CD14-positive monocyte (primary cell): ENCODE measurements at regions not wholly inside any gene's neighbourhood (a gene's known extent, or its start where the extent isn't known, plus 50 kb on each side); places are given as distances from the start of the nearest gene placed in this dataset.

ENCODE experiments used
- DNase-seq, 3 donors: peaks; one replicate each; pipeline ENCODE4 v3.0.0-alpha.2; 2011 to 2022
- H2AFZ ChIP-seq: 2 replicates; pipeline ENCODE4 v1.6.0; 2012; ENCODE audit warnings: mild to moderate bottlenecking, low read depth, low read length, inconsistent platforms; ENCODE audit not compliant: insufficient read depth, poor library complexity, severe bottlenecking
- H3K27ac ChIP-seq, 2 donors: 1 replicate in 1 of 2; 2 replicates in 1 of 2; pipeline ENCODE4 v1.5.1; 2012 to 2013; ENCODE audit warnings: low read length in 2 of 2, control low read depth in 1 of 2, inconsistent platforms in 1 of 2, low read depth in 1 of 2, mild to moderate bottlenecking in 1 of 2
- H3K27me3 ChIP-seq, 2 donors: one replicate each; pipeline versions ENCODE4 v1.6.0 to v1.6.1; 2011 to 2013; ENCODE audit warnings: low read length in 2 of 2; ENCODE audit not compliant: control insufficient read depth in 2 of 2, insufficient read depth in 2 of 2
- H3K36me3 ChIP-seq, 2 donors: replicated peaks in 1 of 2; 1 replicate in 1 of 2; 2 replicates in 1 of 2; pipeline versions ENCODE4 v1.5.1 to v1.6.1; 2012 to 2013; ENCODE audit warnings: low read length in 2 of 2, control low read depth in 1 of 2, inconsistent platforms in 1 of 2, mild to moderate bottlenecking in 1 of 2; ENCODE audit not compliant: insufficient read depth in 2 of 2, control insufficient read depth in 1 of 2
- H3K4me1 ChIP-seq, 2 donors: 1 replicate in 1 of 2; 2 replicates in 1 of 2; pipeline versions ENCODE4 v1.5.1 to v1.6.1; 2012 to 2013; ENCODE audit warnings: low read length in 2 of 2, control low read depth in 1 of 2, inconsistent platforms in 1 of 2, mild to moderate bottlenecking in 1 of 2, moderate library complexity in 1 of 2; ENCODE audit not compliant: insufficient read depth in 2 of 2, control insufficient read depth in 1 of 2
- H3K4me2 ChIP-seq: replicated peaks from 2 replicates; pipeline ENCODE3; 2012; ENCODE audit warnings: low read length, moderate library complexity, mild to moderate bottlenecking; ENCODE audit not compliant: poor library complexity, severe bottlenecking; ENCODE audit errors: extremely low read depth
- H3K4me3 ChIP-seq, 3 experiments: fragments of 200-600 bp in 1 of 3; sonication (generic) in 1 of 3; replicated peaks in 1 of 3; 1 replicate in 2 of 3; 2 replicates in 1 of 3; pipeline ENCODE4 v1.5.1; 2011 to 2013; ENCODE audit warnings: low read length in 3 of 3, mild to moderate bottlenecking in 3 of 3, control low read depth in 2 of 3, low read depth in 2 of 3, inconsistent platforms in 1 of 3, moderate library complexity in 1 of 3
- H3K79me2 ChIP-seq: 2 replicates; pipeline ENCODE4 v1.6.0; 2012; ENCODE audit warnings: mild to moderate bottlenecking, control low read depth, inconsistent platforms, low read length, moderate library complexity; ENCODE audit not compliant: insufficient read depth
- H3K9ac ChIP-seq: 2 replicates; pipeline ENCODE4 v1.6.0; 2017; ENCODE audit warnings: low read length, mild to moderate bottlenecking; ENCODE audit not compliant: insufficient read depth, poor library complexity, severe bottlenecking
- H3K9me3 ChIP-seq, 2 donors: replicated peaks in 1 of 2; 1 replicate in 1 of 2; 2 replicates in 1 of 2; pipeline versions ENCODE4 v1.5.1 to v1.6.1; 2012 to 2013; ENCODE audit warnings: low read length in 2 of 2, control low read depth in 1 of 2; ENCODE audit not compliant: control insufficient read depth in 1 of 2, insufficient read depth in 1 of 2
- H4K20me1 ChIP-seq: 2 replicates; pipeline ENCODE4 v1.6.0; 2012; ENCODE audit warnings: mild to moderate bottlenecking, low read length, control low read depth, moderate library complexity; ENCODE audit not compliant: insufficient read depth
- H3K27ac Mint-ChIP-seq, 7 donors: one replicate each; pipeline ENCODE4 v1.8.0; 2020; ENCODE audit warnings: mild to moderate bottlenecking in 7 of 7, mixed read lengths in 7 of 7, moderate library complexity in 6 of 7, inconsistent platforms in 2 of 7
- H3K27me3 Mint-ChIP-seq, 3 donors: one replicate each; pipeline ENCODE4 v1.8.0; 2021 to 2022; ENCODE audit warnings: low read depth in 3 of 3, mild to moderate bottlenecking in 3 of 3, mixed read lengths in 3 of 3, moderate library complexity in 3 of 3, inconsistent platforms in 1 of 3
- H3K36me3 Mint-ChIP-seq, 2 donors: one replicate each; pipeline ENCODE4 v1.8.0; 2020; ENCODE audit warnings: mixed read lengths in 2 of 2, inconsistent platforms in 1 of 2, mild to moderate bottlenecking in 1 of 2
- H3K4me1 Mint-ChIP-seq: one replicate; pipeline ENCODE4 v1.8.0; 2020; ENCODE audit warnings: mild to moderate bottlenecking, mixed read lengths
- H3K4me3 Mint-ChIP-seq, 2 donors: one replicate each; pipeline ENCODE4 v1.8.0; 2020; ENCODE audit warnings: mild to moderate bottlenecking in 2 of 2, mixed read lengths in 2 of 2, moderate library complexity in 1 of 2
- H3K9me3 Mint-ChIP-seq, 7 donors: one replicate each; pipeline ENCODE4 v1.8.0; 2020 to 2022; ENCODE audit warnings: mixed read lengths in 7 of 7, mild to moderate bottlenecking in 6 of 7, moderate library complexity in 6 of 7, inconsistent platforms in 2 of 7
- CTCF ChIP-seq: fragments of 200-600 bp; IDR thresholded peaks from one replicate; pipeline ENCODE4 v1.8.0; 2022; ENCODE audit warnings: antibody characterized with exemption, mild to moderate bottlenecking
- WGBS: methylation state at CpG from one replicate; pipeline ENCODE4 v1.1.5; 2013; ENCODE audit warnings: missing lambda C conversion rate; ENCODE audit not compliant: insufficient coverage; 5-methylcytosine and 5-hydroxymethylcytosine counted together
- intact Hi-C, 2 donors: fragments of 100-400 bp; cut with micrococcal nuclease; formaldehyde crosslinking; loops; one replicate each; pipeline versions ENCODE4 v1.15.0 to v1.15.1; 2023

- H3K4me1 Mint-ChIP-seq: no peaks in the 10 kb centered on the region
- TF ChIP-seq CTCF: no peak
- Histone ChIP-seq H3K4me3 (no peak overlapping the region), H2AFZ (no peak overlapping the region), H3K4me2 (no peak overlapping the region), H3K9me3 (no peaks in the 10 kb centered on the region), H3K36me3 (no peaks in the 10 kb centered on the region), H3K79me2 (no peaks in the 10 kb centered on the region), H3K27ac (no peak overlapping the region), H3K27me3 (no peaks in the 10 kb centered on the region), H4K20me1 (no peaks in the 10 kb centered on the region), H3K4me1 (no peaks in the 10 kb centered on the region), H3K9ac (no peak overlapping the region)
- peaks cover 0 to 2% (median 0%) of the 10 kb centered on the region in 7 donors for H3K9me3 Mint-ChIP-seq
- H3K27me3 Mint-ChIP-seq: peaks cover 0 to 1% (median 0%) of the 10 kb centered on the region in 3 donors
- no peaks in the 10 kb centered on the region for H3K36me3 Mint-ChIP-seq
- H3K27ac Mint-ChIP-seq: no peak overlapping the region
- intact Hi-C loops: no loop called here
- WGBS: no CpG with 5 or more reads among the region's 2 CpGs
- no peak for DNase-seq
- no peak overlapping the region for H3K4me3 Mint-ChIP-seq
Measured at GRCh38 chr14:27134200-27134599, 536.4 kb upstream of the NOVA1 start.

- H3K27ac ChIP-seq: no peak overlapping the region
- no peaks in the 10 kb centered on the region for H3K27me3 Mint-ChIP-seq
- no peaks in the 10 kb centered on the region for H3K36me3 Mint-ChIP-seq
- no peaks in the 10 kb centered on the region for H3K4me1 ChIP-seq
- no peaks in the 10 kb centered on the region for H3K79me2 ChIP-seq
- no peaks in the 10 kb centered on the region for H3K27me3 ChIP-seq
- H3K4me3 ChIP-seq: no peak overlapping the region
- H2AFZ ChIP-seq: no peak overlapping the region
- no peak for TF ChIP-seq CTCF
- H4K20me1 ChIP-seq: no peaks in the 10 kb centered on the region
- no peak overlapping the region for H3K9ac ChIP-seq
- H3K36me3 ChIP-seq: no peaks in the 10 kb centered on the region
- no peaks in the 10 kb centered on the region for H3K4me1 Mint-ChIP-seq
- intact Hi-C loops: no loop called here
- no peak overlapping the region for H3K27ac Mint-ChIP-seq
- H3K4me2 ChIP-seq: no peak overlapping the region
- no peaks in the 10 kb centered on the region for H3K9me3 ChIP-seq
- H3K4me3 Mint-ChIP-seq: no peak overlapping the region
- H3K9me3 Mint-ChIP-seq: peaks cover 0 to 2% (median 0%) of the 10 kb centered on the region in 7 donors
- DNase-seq: no peak
- no CpG with 5 or more reads among the region's 1 CpG for WGBS
Measured at GRCh38 chr14:27145170-27145569, 547.3 kb upstream of the NOVA1 start.
